Sigmoid colon (tissue), 6 donors: ENCODE measurements at regions not wholly inside any gene's neighbourhood (a gene's known extent, or its start where the extent isn't known, plus 50 kb on each side); places are given as distances from the start of the nearest gene placed in this dataset.

ENCODE experiments used
- DNase-seq: peaks from one replicate; pipeline ENCODE4 v3.0.0-alpha.2; 2019
- H3K27ac ChIP-seq, 4 donors: fragments of 200-600 bp; sonication (generic); one replicate each; pipeline ENCODE4 v1.5.1; 2016 to 2019; ENCODE audit warnings: mild to moderate bottlenecking in 1 of 4
- H3K27me3 ChIP-seq, 3 donors: fragments of 200-600 bp; sonication (generic); one replicate each; pipeline ENCODE4 v1.5.1; 2019; ENCODE audit warnings: mild to moderate bottlenecking in 1 of 3
- H3K36me3 ChIP-seq, 4 donors: fragments of 200-600 bp; sonication (generic); one replicate each; pipeline ENCODE4 v1.5.1; 2016 to 2019
- H3K4me1 ChIP-seq, 4 donors: fragments of 200-600 bp; sonication (generic); one replicate each; pipeline ENCODE4 v1.5.1; 2017 to 2019
- H3K4me3 ChIP-seq, 4 donors: fragments of 200-600 bp; sonication (generic); one replicate each; pipeline ENCODE4 v1.5.1; 2017 to 2019; ENCODE audit warnings: mild to moderate bottlenecking in 2 of 4, moderate library complexity in 1 of 4
- H3K9me3 ChIP-seq, 4 donors: fragments of 200-600 bp in 3 of 4; sonication (generic) in 3 of 4; one replicate each; pipeline versions ENCODE4 v1.5.1 to v1.6.1; 2013 to 2019
- EP300 ChIP-seq, 4 donors: sonication (generic); formaldehyde crosslinking; IDR thresholded peaks; one replicate each; pipeline ENCODE4 v1.6.1; 2017; ENCODE audit warnings: antibody characterized with exemption in 4 of 4
- POLR2A ChIP-seq, 2 donors: fragments of 450-650 bp; IDR thresholded peaks; one replicate each; pipeline ENCODE4 v1.6.1; 2016; ENCODE audit warnings: antibody characterized with exemption in 2 of 2, mild to moderate bottlenecking in 2 of 2, moderate library complexity in 2 of 2
- POLR2AphosphoS5 ChIP-seq, 4 donors: sonication (generic); formaldehyde crosslinking; IDR thresholded peaks; one replicate each; pipeline ENCODE4 v1.6.1; 2017; ENCODE audit warnings: antibody characterized with exemption in 4 of 4
- WGBS, 2 donors: extraction: QIAGEN DNeasy Blood & Tissue Kit; methylation state at CpG; one replicate each; pipeline ENCODE4 v1.1.7; 2013; 5-methylcytosine and 5-hydroxymethylcytosine counted together
- intact Hi-C: fragments of 100-400 bp; cut with DNase I; formaldehyde crosslinking; loops from one replicate; pipeline ENCODE4 v1.15.1; 2023
- TF ChIP-seq, protein P1 (sequence below), 4 experiments: fragments of 450-650 bp in 3 of 4; fragments of 200-600 bp in 1 of 4; IDR thresholded peaks; one replicate each; pipeline ENCODE4 v1.5.1; 2016 to 2019; ENCODE audit warnings: antibody characterized with exemption in 4 of 4, mild to moderate bottlenecking in 3 of 4, moderate library complexity in 2 of 4
- donor health status: healthy with polysubstance abuse.
- donor health status: healthy.

GRCh38 chr1:24254783-24255182 lies 64.4 kb upstream of the GRHL3 start:
- no peaks in the 10 kb centered on the region for H3K4me1 ChIP-seq
- peaks cover 0 to 2% (median 0%) of the 10 kb centered on the region in 4 donors for H3K9me3 ChIP-seq
- WGBS, 2 donors = 89 to 90% methylated on average over 9 of the region's 9 CpGs
- H3K27me3 ChIP-seq = peaks cover 0 to 3% (median 0%) of the 10 kb centered on the region in 3 donors
- no peak for DNase-seq
- H3K27ac ChIP-seq = no peak overlapping the region
- no peak for TF ChIP-seq EP300 (IDR thresholded peaks at IDR 0.05)
- no peak for TF ChIP-seq POLR2AphosphoS5 (IDR thresholded peaks at IDR 0.05)
- TF ChIP-seq, protein P1, sequence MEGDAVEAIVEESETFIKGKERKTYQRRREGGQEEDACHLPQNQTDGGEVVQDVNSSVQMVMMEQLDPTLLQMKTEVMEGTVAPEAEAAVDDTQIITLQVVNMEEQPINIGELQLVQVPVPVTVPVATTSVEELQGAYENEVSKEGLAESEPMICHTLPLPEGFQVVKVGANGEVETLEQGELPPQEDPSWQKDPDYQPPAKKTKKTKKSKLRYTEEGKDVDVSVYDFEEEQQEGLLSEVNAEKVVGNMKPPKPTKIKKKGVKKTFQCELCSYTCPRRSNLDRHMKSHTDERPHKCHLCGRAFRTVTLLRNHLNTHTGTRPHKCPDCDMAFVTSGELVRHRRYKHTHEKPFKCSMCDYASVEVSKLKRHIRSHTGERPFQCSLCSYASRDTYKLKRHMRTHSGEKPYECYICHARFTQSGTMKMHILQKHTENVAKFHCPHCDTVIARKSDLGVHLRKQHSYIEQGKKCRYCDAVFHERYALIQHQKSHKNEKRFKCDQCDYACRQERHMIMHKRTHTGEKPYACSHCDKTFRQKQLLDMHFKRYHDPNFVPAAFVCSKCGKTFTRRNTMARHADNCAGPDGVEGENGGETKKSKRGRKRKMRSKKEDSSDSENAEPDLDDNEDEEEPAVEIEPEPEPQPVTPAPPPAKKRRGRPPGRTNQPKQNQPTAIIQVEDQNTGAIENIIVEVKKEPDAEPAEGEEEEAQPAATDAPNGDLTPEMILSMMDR (IDR thresholded peaks at IDR 0.05) = no peak
- no peak for TF ChIP-seq POLR2A (IDR thresholded peaks at IDR 0.05)
- no peak overlapping the region for H3K4me3 ChIP-seq
- intact Hi-C loops = no loop called here
- H3K36me3 ChIP-seq = no peaks in the 10 kb centered on the region

- Histone ChIP-seq H3K27me3 (peaks cover 0 to 3% (median 0%) of the 10 kb centered on the region in 3 donors), H3K27ac (no peak overlapping the region), H3K36me3 (no peaks in the 10 kb centered on the region), H3K9me3 (peaks cover 0 to 2% (median 0%) of the 10 kb centered on the region in 4 donors), H3K4me3 (no peak overlapping the region), H3K4me1 (no peaks in the 10 kb centered on the region)
- TF ChIP-seq, protein P1 (IDR thresholded peaks at IDR 0.05) = no peak
- TF ChIP-seq EP300 (IDR thresholded peaks at IDR 0.05) (no peak), POLR2A (IDR thresholded peaks at IDR 0.05) (no peak), POLR2AphosphoS5 (IDR thresholded peaks at IDR 0.05) (no peak)
- 92 to 95% methylated on average over 6 of the region's 6 CpGs for WGBS, 2 donors
- intact Hi-C loops = no loop called here
- no peak for DNase-seq
Observed at GRCh38 chr1:24253571-24253970, 65.6 kb upstream of the GRHL3 start.

GRCh38 chr1:24252185-24252780 lies 65.2 kb upstream of the IFNLR1 start:
- Histone ChIP-seq H3K4me3 (no peak overlapping the region), H3K27me3 (peaks cover 0 to 3% (median 0%) of the 10 kb centered on the region in 3 donors), H3K4me1 (no peaks in the 10 kb centered on the region), H3K9me3 (peaks cover 0 to 2% (median 0%) of the 10 kb centered on the region in 4 donors), H3K36me3 (no peaks in the 10 kb centered on the region), H3K27ac (no peak overlapping the region)
- DNase-seq = no peak
- intact Hi-C loops = no loop called here
- TF ChIP-seq EP300 (IDR thresholded peaks at IDR 0.05) (no peak), POLR2AphosphoS5 (IDR thresholded peaks at IDR 0.05) (no peak), POLR2A (IDR thresholded peaks at IDR 0.05) (no peak)
- TF ChIP-seq, protein P1 (IDR thresholded peaks at IDR 0.05) = no peak
- 26 to 70% methylated on average over 2 of the region's 2 CpGs for WGBS, 2 donors

DNA sequence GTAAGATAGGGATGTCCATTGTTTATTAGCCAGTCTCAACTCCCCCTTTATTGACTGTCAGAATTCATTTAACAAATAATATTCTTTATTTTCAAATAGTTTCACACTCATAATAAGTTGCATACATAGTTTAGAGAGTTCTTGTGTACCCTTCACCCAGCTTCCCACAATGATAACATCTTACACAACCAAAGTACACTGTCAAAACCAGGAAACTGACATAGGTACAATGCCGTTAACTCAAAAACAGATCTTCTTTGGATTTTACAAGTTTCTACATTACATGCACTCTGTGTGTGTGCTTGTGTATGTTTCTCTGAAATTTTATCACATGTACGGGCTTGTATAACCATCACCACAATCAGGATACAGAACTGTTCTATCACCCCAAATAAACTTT lies 64.4 kb upstream of the IFNLR1 start:
- TF ChIP-seq, protein P1 (IDR thresholded peaks at IDR 0.05) = no peak
- TF ChIP-seq POLR2AphosphoS5 (IDR thresholded peaks at IDR 0.05) (no peak), EP300 (IDR thresholded peaks at IDR 0.05) (no peak), POLR2A (IDR thresholded peaks at IDR 0.05) (no peak)
- Histone ChIP-seq H3K4me3 (no peak overlapping the region), H3K27me3 (peaks cover 0 to 3% (median 0%) of the 10 kb centered on the region in 3 donors), H3K27ac (no peak overlapping the region), H3K4me1 (no peaks in the 10 kb centered on the region), H3K9me3 (peaks cover 0 to under 1% (median 0%) of the 10 kb centered on the region in 4 donors), H3K36me3 (no peaks in the 10 kb centered on the region)
- 95 to 96% methylated on average over 2 of the region's 2 CpGs for WGBS, 2 donors
- intact Hi-C loops = no loop called here
- no peak for DNase-seq

- no peaks in the 10 kb centered on the region for H3K9me3 ChIP-seq
- H3K27me3 ChIP-seq = peaks cover 0 to 4% (median 0%) of the 10 kb centered on the region in 3 donors
- no peaks in the 10 kb centered on the region for H3K36me3 ChIP-seq
- no peak for DNase-seq
- no peak overlapping the region for H3K27ac ChIP-seq
- intact Hi-C loops = no loop called here
- H3K4me3 ChIP-seq = no peak overlapping the region
- TF ChIP-seq POLR2A (IDR thresholded peaks at IDR 0.05) (no peak), POLR2AphosphoS5 (IDR thresholded peaks at IDR 0.05) (no peak), EP300 (IDR thresholded peaks at IDR 0.05) (no peak)
- H3K4me1 ChIP-seq = no peaks in the 10 kb centered on the region
- 95 to 96% methylated on average over 2 of the region's 2 CpGs for WGBS, 2 donors
Observed at GRCh38 chr1:24250791-24251190, 63.7 kb upstream of the IFNLR1 start.
